ENCODE measurements at regions not wholly inside any gene's neighbourhood (a gene's known extent, or its start where the extent isn't known, plus 50 kb on each side); places are given as distances from the start of the nearest gene placed in this dataset.

DNA sequence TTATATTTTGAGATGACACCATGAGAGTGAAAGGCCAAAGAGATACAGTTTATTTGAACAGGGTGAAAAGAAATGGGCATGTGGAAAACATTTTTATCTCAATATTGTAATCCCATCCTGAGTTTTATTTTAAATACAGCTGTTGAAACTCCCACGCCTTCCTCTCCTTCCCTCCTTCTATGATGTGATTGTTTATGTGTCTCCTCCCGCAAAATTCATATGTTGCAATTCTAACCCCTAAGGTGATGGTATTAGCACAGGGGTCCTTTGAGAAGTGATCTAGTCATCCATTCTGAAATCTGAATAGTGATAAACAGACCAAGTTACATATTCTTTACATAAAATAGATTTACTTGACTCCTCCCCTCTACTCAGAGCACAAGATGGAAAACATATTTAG lies 1275.4 kb upstream of the C9orf72 start:
- no peak for ATAC-seq
- H3K27ac Mint-ChIP-seq, result no peak overlapping the region
- H3K9me3 Mint-ChIP-seq, result peaks cover 4 to 5% of the 10 kb centered on the region in 2 donors
- no peaks in the 10 kb centered on the region for H3K36me3 Mint-ChIP-seq
- no peak for DNase-seq (ENCODE audit: low spot score in 2 of 2)

DNA sequence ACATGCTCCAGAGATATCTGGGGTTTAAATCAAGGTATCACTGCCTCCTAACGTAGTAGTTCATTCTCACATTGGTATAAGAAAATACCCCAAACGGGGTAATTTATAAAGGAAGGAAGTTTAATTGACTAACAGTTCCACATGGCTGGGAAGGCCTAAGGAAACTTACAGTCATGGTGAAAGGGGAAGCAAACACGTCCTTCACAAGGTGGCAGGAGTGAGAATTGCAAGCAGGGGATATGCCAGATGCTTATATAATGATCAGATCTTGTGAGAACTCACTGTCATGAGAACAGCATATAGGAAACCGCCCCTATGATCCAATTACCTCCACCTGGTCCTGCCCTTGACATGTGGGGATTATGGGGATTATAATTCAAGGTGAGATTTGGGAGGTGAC lies 1280.2 kb upstream of the C9orf72 start:
- H3K36me3 Mint-ChIP-seq, result no peaks in the 10 kb centered on the region
- DNase-seq (ENCODE audit: low spot score in 2 of 2), result no peak
- H3K27ac Mint-ChIP-seq, result no peak overlapping the region
- H3K9me3 Mint-ChIP-seq, result peaks cover 8 to 10% of the 10 kb centered on the region in 2 donors
- ATAC-seq, result no peak

DNA sequence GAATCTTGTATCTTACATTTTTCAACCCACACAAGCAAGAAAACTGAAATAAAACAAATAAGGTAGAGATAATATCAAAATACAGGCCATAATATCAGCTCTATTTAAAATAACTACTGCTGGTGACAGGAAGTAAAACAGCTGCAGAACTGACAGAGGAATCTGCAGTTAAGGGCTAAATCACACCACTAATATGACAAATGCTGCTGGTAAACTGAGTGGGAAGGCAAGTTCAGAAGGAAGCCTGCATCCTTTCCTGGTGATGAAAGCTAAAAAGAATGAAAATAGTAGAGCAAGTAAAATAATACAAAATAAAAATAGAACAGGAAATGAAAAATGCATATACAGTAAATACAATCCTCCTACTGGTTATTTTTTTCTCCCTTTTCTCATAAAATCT lies 1293.7 kb upstream of the C9orf72 start:
- ATAC-seq, result no peak
- Mint-ChIP-seq H3K9me3 (peaks cover 3 to 11% of the 10 kb centered on the region in 2 donors), H3K27ac (no peak overlapping the region), H3K36me3 (no peaks in the 10 kb centered on the region)
- DNase-seq (ENCODE audit: low spot score in 2 of 2), result no peak

DNA sequence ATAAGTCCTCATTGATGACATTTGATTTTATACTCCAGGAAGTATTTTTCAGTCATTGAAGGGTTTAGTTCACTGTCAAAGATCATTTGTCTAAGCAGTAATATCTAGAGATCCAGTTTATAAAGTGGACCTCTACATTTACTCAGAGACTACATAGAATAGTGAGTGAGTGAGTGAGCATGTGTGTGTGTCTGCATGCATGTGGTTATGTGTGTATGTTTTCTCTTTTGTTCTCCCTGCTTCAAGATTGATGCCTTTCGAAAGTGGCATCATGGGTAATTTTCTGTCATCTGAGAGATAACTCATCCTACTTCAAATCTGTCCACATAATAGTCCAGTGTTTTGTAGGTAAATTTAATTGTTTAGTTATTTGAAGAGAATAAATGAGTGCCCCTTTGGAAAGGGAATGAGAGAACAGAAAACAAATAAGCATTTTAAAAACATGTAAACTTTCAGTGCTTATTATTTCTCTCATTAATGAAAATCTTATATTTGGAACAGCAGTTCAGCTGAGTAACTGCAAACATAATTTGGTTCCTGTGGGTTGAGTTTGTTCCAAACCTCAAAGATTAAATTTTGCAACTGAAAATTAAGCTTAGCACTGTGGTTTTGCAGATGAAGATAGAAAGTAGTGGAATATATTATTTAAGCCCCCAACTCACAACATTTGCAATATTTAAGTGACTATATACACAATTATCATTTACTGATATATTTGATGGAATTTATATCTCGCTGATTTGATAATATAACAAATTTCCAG lies 1295.1 kb upstream of the C9orf72 start:
- no peak overlapping the region for H3K27ac Mint-ChIP-seq
- H3K36me3 Mint-ChIP-seq, result no peaks in the 10 kb centered on the region
- DNase-seq (ENCODE audit: low spot score in 2 of 2), result no peak
- peaks cover 3 to 11% of the 10 kb centered on the region in 2 donors for H3K9me3 Mint-ChIP-seq
- no peak for ATAC-seq

DNA sequence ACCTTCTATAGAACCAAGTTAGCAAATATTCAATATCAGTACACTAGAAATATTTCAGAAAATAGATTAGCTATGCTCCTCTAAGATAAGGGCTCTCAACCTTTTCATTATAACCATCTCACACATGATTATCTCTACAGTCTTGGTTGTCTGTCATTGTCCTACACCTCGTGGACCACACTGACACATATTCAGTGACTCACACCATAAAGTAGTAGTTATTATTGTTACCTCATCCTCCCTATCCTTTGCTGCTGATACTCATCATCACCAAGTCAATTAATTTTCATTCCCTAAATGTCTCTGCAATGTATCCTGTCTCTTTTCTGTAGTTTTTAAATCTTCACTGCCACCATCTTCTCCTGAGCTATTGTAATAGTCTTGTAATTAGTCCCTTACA lies 1309.2 kb upstream of the C9orf72 start:
- DNase-seq (ENCODE audit: low spot score in 2 of 2) (no peak), ATAC-seq (no peak)
- no peak overlapping the region for H3K27ac Mint-ChIP-seq
- no peaks in the 10 kb centered on the region for H3K36me3 Mint-ChIP-seq
- H3K9me3 Mint-ChIP-seq, result peaks cover 0 to 4% of the 10 kb centered on the region in 2 donors

DNA sequence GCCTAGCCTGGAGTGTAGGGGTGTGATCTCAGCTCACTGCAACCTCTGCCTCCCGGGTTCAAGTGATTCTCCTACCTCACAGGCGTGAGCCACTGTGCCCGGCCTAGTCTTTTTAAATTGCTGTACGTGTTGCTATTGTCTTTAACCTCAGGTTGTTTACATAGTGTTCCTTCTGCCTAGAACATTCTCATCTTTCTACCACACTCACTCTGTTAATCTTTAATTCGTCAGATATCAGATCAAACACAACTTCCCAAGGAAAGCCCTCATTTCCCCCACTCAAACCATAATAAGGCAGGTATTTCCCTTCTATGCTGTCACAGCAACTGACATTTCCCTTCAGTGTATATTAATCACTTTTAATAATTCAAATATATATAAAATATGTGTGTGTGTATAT lies 1310.0 kb upstream of the C9orf72 start:
- Mint-ChIP-seq H3K9me3 (peaks cover 0 to 4% of the 10 kb centered on the region in 2 donors), H3K27ac (no peak overlapping the region), H3K36me3 (no peaks in the 10 kb centered on the region)
- DNase-seq (ENCODE audit: low spot score in 2 of 2) (no peak), ATAC-seq (no peak)

DNA sequence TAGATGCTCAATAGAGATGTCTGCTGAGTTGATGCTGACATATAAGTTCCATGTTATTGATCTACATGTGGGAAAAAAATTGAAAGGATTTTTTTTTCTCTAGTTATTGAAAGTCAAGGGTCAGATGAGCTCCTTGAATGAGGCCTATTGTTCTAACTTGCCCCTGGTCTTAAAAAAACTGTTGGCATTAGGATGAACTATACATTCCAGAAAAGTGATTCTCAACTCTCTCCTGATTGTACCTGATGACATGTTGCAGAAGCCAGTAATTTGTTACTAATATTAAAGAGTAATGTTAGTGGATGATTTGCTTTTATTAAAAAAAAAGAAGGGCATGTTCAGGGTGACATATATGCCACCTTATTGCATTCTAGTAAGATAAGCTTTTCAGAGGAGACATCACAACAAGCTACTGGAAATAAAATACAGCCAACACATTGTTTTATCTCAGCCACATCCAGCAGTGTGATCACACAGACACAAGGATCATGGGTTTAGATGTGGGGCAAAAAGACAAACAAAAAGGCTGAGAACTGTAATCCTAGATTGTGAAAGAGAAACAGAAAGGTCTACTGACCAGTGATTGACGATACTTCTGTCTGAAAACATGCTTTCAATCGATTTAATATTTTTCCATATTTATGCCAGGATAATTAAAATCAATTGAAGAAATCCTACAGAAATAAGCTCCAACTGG lies 1314.1 kb upstream of the C9orf72 start:
- no peaks in the 10 kb centered on the region for H3K9me3 Mint-ChIP-seq
- DNase-seq (ENCODE audit: low spot score in 2 of 2) (no peak), ATAC-seq (no peak)
- no peak overlapping the region for H3K27ac Mint-ChIP-seq
- no peaks in the 10 kb centered on the region for H3K36me3 Mint-ChIP-seq

DNA sequence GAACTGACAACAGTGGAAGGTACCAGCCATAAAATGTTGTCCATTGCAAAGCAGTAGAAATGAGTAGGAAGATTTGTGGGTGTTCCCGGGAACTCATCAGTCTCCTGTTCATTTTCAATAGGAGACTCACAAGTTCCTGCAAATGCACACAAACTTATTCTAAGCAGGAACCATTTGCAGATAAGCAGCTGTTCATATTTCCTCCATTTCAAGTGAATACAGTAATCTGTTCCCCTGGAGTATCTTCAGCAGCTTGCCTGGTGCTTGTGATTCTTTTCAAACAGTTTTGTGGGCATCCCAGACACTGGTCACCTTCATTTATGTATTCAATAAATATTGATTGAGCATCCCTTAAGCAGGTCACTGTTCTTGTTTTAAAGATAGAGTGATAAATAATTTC lies 1315.5 kb upstream of the C9orf72 start:
- DNase-seq (ENCODE audit: low spot score in 2 of 2) (no peak), ATAC-seq (no peak)
- H3K9me3 Mint-ChIP-seq, result peaks cover 0 to 3% of the 10 kb centered on the region in 2 donors
- H3K27ac Mint-ChIP-seq, result no peak overlapping the region
- H3K36me3 Mint-ChIP-seq, result no peaks in the 10 kb centered on the region

DNA sequence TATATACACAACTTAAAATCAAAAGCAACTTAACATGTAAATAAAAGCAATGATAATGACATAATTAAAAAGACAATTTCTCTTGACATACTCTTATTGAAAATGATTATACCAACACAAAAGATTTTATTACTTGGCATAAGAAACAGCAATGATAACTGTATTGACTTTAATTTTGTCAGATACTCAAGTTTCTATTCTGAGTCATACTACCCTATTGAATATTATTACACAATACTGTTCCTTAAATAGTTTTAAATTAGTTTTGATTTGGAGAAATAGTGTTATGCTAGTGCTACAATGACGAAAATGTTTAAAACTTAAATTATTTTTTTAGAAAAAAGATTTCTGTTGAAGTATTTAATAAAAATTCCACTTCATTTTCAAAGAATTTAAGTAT lies 1319.3 kb upstream of the C9orf72 start:
- no peak for ATAC-seq
- no peak for DNase-seq (ENCODE audit: low spot score in 2 of 2)

DNA sequence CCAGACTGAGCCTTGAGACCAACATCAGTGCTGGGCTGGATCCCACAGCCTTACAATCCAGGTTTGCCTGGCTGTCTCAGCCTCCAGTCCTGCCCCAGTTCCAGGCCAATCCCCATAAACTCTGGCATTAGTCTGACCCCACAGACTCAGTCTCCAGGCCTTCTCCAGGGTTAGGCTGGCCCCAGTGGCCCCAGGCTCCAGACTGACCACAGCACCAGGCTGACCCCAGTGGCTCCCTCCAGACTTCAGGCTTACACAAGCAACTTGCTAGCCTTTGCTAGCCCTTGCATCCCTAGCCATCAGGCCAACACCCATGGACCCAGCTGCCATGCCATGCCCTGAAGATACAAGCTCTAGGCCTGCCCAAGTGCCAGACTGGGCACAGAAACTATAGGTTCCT lies 1326.0 kb upstream of the C9orf72 start:
- ATAC-seq, result no peak
- DNase-seq (ENCODE audit: low spot score in 2 of 2), result no peak
- Mint-ChIP-seq H3K27ac (no peak overlapping the region), H3K9me3 (peaks cover 12 to 23% of the 10 kb centered on the region in 2 donors), H3K36me3 (peaks cover 0 to 6% of the 10 kb centered on the region in 2 donors)

More for the DNA sequence above, 1319.3 kb upstream of the C9orf72 start:
- peaks cover 0 to 3% of the 10 kb centered on the region in 2 donors for H3K9me3 Mint-ChIP-seq
- H3K36me3 Mint-ChIP-seq, result no peaks in the 10 kb centered on the region
- no peak overlapping the region for H3K27ac Mint-ChIP-seq

DNA sequence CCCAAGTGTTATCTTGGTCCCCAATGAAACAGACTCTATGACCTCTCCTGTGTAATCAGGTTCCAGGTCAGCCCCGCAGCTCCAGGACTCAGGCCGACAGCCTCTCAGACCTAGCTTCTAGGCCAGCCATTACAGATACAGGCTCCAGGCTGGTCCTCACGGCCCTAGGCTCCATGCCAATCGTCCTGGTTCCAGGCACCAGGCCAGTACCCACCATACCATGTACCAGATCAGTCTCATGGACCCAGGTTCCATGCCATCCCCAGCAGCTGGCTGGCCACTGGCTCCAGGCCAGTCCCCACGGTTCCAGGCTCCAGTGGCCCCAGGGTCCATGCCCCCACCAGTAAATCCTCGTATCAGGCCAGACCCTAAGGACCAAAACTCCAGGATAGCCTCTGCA lies 1326.6 kb upstream of the C9orf72 start:
- DNase-seq (ENCODE audit: low spot score in 2 of 2) (no peak), ATAC-seq (no peak)
- H3K36me3 Mint-ChIP-seq, result peaks cover 0 to 6% of the 10 kb centered on the region in 2 donors
- no peak overlapping the region for H3K27ac Mint-ChIP-seq
- H3K9me3 Mint-ChIP-seq, result peaks cover 12 to 23% of the 10 kb centered on the region in 2 donors

DNA sequence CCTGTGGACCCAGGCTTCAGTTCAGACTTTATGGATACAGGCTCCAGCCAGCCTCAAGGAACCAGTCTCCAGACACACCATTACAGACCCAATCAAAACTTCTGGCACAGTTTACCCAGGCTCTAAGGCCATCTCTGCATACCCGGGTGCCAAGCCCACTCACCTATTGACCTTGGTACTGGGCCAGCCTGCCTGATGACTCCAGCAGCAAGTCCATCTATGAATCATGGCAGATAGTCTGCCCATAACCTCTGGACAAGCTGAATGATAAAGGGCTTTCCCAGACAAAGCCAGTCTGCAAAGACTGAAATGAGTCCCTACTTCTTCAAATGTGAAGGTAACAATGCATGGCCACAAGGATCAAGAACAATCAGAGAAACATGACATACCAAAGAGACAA lies 1327.1 kb upstream of the C9orf72 start:
- Mint-ChIP-seq H3K27ac (no peak overlapping the region), H3K9me3 (peaks cover 12 to 23% of the 10 kb centered on the region in 2 donors), H3K36me3 (peaks cover 0 to 6% of the 10 kb centered on the region in 2 donors)
- ATAC-seq (no peak), DNase-seq (ENCODE audit: low spot score in 2 of 2) (no peak)

DNA sequence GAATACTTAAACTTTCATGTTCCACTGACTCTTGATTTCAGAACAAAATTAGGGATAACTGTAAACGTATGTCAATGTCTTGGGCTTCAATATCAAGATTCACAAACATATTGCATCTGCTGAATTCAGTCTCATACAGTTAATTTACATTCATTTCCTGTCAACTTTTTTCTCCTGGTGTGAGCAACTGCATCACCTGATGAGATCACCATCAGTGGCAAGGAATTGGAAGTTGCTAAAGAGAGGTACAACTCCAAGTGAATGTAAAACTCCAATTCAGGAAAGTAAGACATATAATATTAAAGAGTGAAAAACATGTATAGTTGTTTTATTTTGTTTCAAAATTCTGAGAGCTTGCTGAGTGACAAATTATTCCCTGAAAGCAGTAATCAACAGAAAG lies 1336.2 kb upstream of the C9orf72 start:
- Mint-ChIP-seq H3K9me3 (peaks cover 7 to 13% of the 10 kb centered on the region in 2 donors), H3K27ac (no peak overlapping the region)

DNA sequence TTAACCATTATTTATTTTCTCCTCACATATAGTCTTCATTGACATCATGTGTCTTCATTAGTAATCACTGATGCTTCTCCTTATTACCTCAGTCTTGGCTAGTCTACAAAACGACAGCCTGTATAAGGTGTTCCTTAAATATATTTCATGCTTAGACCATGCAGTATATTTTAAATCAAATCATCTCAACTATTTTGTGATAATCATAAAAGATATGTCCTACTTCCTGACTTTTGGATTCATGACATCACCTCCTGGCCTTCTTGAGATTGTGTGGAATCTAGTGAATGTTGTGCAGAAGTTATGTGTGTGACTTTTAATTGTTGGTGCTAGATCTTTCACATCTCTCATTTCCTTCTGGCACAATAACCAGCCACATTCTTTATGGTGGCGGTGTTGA lies 1339.3 kb upstream of the C9orf72 start:
- peaks cover 3 to 6% of the 10 kb centered on the region in 2 donors for H3K9me3 Mint-ChIP-seq
- H3K36me3 Mint-ChIP-seq, result no peaks in the 10 kb centered on the region
- DNase-seq (ENCODE audit: low spot score in 2 of 2) (no peak), ATAC-seq (no peak)
- H3K27ac Mint-ChIP-seq, result no peak overlapping the region

More for the DNA sequence above, 1336.2 kb upstream of the C9orf72 start:
- no peak for ATAC-seq
- no peaks in the 10 kb centered on the region for H3K36me3 Mint-ChIP-seq
- no peak for DNase-seq (ENCODE audit: low spot score in 2 of 2)

DNA sequence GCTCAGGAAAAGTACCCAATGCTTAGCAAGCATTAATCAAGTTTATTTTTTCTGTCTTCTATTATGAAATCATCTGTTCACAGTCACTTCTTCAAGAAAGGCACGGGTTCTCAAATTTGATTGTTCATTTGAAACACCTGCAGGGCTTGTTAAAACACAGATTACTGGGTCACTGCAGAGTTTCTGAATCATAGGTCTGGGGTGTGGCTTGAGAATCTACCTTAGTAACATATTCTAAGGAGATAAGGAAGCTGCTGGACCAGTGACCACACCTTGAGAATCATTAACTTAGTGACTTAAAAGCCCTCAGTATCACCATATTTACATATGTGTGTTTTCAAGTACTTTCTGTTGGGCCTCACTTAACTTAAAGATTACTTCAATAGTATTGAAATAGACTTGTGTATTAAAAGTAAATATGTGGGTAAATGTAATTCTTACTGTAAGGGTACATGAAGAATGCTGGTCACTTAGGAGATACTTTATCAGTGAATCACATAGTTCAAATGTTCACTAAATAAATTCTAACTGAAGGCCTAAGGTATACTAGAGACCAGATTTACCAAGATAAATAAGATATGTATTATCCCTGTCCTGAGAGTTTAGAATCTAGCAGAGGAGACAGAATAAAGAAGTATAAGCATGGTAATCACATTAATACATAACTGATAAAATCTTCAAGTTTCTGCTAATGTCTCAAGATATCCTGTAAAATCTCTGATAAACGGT lies 1342.1 kb upstream of the C9orf72 start:
- ATAC-seq, result no peak
- peaks cover 9 to 11% of the 10 kb centered on the region in 2 donors for H3K9me3 Mint-ChIP-seq
- DNase-seq (ENCODE audit: low spot score in 2 of 2), result no peak
- H3K36me3 Mint-ChIP-seq, result no peaks in the 10 kb centered on the region
- no peak overlapping the region for H3K27ac Mint-ChIP-seq

DNA sequence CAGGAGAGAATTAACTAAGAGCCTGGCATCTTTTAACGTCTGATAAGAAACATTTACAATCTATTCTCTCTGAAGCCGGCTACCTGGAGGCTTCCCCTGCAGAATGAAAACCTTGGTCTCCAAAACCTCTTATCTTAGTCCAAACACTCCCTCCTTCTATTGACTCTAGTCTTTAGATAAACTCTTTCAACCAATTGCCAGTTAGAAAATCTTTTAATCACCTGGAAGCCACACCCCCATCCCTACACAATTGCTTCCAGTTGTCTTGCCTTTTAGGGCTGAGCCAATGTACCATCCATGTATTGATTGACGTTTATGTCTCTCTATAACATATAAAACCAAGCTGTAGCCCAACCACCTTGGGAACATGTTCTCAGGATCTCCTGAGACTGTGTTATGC lies 1343.1 kb upstream of the C9orf72 start:
- no peak for DNase-seq (ENCODE audit: low spot score in 2 of 2)
- no peak for ATAC-seq
- H3K9me3 Mint-ChIP-seq, result peaks cover 6 to 13% of the 10 kb centered on the region in 2 donors
- no peak overlapping the region for H3K27ac Mint-ChIP-seq
- H3K36me3 Mint-ChIP-seq, result no peaks in the 10 kb centered on the region

DNA sequence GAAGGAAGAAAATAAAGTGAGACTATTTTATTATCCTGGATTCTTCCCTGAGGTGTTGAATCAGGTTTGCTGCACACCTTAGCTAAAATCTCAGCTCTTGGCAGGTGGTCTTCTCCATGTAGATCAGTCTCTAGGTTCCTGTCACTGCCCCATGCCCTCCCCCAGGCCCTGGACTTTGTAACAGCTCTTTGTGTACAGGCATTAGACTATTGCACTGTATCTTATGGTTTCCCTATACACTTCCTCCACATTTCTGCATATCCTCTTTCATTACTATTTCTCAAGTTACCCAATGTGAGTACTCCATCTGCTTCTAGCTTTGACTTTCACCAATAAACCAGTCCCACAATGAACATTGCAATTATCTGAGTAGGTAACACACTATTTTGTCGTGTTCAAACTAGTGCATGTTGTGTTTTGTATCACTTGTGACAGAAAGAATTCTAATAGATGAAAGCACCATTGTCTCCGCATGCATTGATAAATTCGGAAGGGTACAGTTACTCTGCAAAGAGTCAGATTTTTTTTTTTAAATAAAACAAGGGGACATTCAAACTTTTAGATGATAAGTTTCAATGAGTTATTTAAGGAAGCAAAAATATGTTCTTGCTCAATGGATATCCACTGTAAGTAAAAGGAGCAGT lies 1348.7 kb upstream of the C9orf72 start:
- DNase-seq (ENCODE audit: low spot score in 2 of 2) (no peak), ATAC-seq (no peak)
- Mint-ChIP-seq H3K9me3 (peaks cover 12 to 17% of the 10 kb centered on the region in 2 donors), H3K36me3 (no peaks in the 10 kb centered on the region), H3K27ac (no peak overlapping the region)
